HepG2 (cell line): ENCODE measurements at regions not wholly inside any gene's neighbourhood (a gene's known extent, or its start where the extent isn't known, plus 50 kb on each side); places are given as distances from the start of the nearest gene placed in this dataset.

Experiments
- CHD2 ChIP-seq: IDR thresholded peaks from 2 replicates; pipeline ENCODE4 v1.6.1; 2011; ENCODE audit warnings: low read depth, low read length, improper control_type of control experiment
- HDAC1 ChIP-seq: sonication (generic); formaldehyde crosslinking; IDR thresholded peaks from 2 replicates; pipeline ENCODE4 v1.5.1; 2020; ENCODE audit warnings: mild to moderate bottlenecking, missing genetic modification reagents
- HNF4G ChIP-seq, 2 experiments: sonication (generic) in 1 of 2; formaldehyde crosslinking in 1 of 2; IDR thresholded peaks; 2 replicates each; pipeline versions ENCODE4 v1.4.0 to v1.6.1; 2011 to 2020; ENCODE audit warnings: borderline replicate concordance in 2 of 2, low read depth in 2 of 2, mild to moderate bottlenecking in 2 of 2, low read length in 1 of 2, missing genetic modification reagents in 1 of 2, moderate library complexity in 1 of 2
- ZFP1 ChIP-seq: IDR thresholded peaks from 2 replicates; pipeline ENCODE4 v1.6.1; 2016
- ZFYVE20 ChIP-seq: sonication (generic); formaldehyde crosslinking; IDR thresholded peaks from 2 replicates; pipeline ENCODE4 v1.8.0; 2023; ENCODE audit warnings: low read depth, mild to moderate bottlenecking, moderate library complexity, missing genetic modification reagents, borderline replicate concordance
- ZNF350 ChIP-seq: sonication (generic); formaldehyde crosslinking; IDR thresholded peaks from 2 replicates; pipeline ENCODE4 v1.4.0; 2020; ENCODE audit warnings: mild to moderate bottlenecking, low read depth, missing genetic modification reagents, borderline replicate concordance
- ZNF501 ChIP-seq: sonication (generic); formaldehyde crosslinking; IDR thresholded peaks from 2 replicates; pipeline ENCODE4 v1.5.1; 2020; ENCODE audit warnings: mild to moderate bottlenecking, moderate library complexity, missing genetic modification reagents
- ZNF564 ChIP-seq: sonication (generic); formaldehyde crosslinking; IDR thresholded peaks from 2 replicates; pipeline ENCODE4 v1.8.1; 2023; ENCODE audit warnings: mild to moderate bottlenecking, missing genetic modification reagents
- ZNF570 ChIP-seq: sonication (generic); formaldehyde crosslinking; IDR thresholded peaks from 2 replicates; pipeline ENCODE4 v1.4.0; 2020; ENCODE audit warnings: mild to moderate bottlenecking, missing genetic modification reagents, borderline replicate concordance
- TF ChIP-seq, protein P1 (sequence below): sonication (generic); formaldehyde crosslinking; IDR thresholded peaks from 2 replicates; pipeline ENCODE4 v1.8.1; 2023; ENCODE audit warnings: missing genetic modification reagents, inconsistent platforms, borderline replicate concordance
- TF ChIP-seq, protein P2 (sequence below): sonication (generic); formaldehyde crosslinking; IDR thresholded peaks from 2 replicates; pipeline ENCODE4 v1.5.0; 2020; ENCODE audit warnings: missing genetic modification reagents, mild to moderate bottlenecking, borderline replicate concordance
- TF ChIP-seq, protein P3 (sequence below): sonication (generic); formaldehyde crosslinking; IDR thresholded peaks from 2 replicates; pipeline ENCODE4 v1.4.0; 2020; ENCODE audit warnings: mild to moderate bottlenecking, low read depth, missing genetic modification reagents
- TF ChIP-seq, protein P4 (sequence below): sonication (generic); formaldehyde crosslinking; IDR thresholded peaks from 2 replicates; pipeline ENCODE4 v1.4.0; 2020; ENCODE audit warnings: mild to moderate bottlenecking, missing genetic modification reagents
- TF ChIP-seq, protein P5 (sequence below), 2 experiments: sonication (generic) in 1 of 2; formaldehyde crosslinking in 1 of 2; IDR thresholded peaks; 2 replicates each; pipeline versions ENCODE4 v1.5.1 to v1.6.1; 2011 to 2020; ENCODE audit warnings: borderline replicate concordance in 1 of 2, low read depth in 1 of 2, low read length in 1 of 2, mild to moderate bottlenecking in 1 of 2, missing genetic modification reagents in 1 of 2, moderate library complexity in 1 of 2
- TF ChIP-seq, protein P6 (sequence below): sonication (generic); formaldehyde crosslinking; IDR thresholded peaks from 2 replicates; pipeline ENCODE4 v1.4.0; 2020; ENCODE audit warnings: missing genetic modification reagents

DNA sequence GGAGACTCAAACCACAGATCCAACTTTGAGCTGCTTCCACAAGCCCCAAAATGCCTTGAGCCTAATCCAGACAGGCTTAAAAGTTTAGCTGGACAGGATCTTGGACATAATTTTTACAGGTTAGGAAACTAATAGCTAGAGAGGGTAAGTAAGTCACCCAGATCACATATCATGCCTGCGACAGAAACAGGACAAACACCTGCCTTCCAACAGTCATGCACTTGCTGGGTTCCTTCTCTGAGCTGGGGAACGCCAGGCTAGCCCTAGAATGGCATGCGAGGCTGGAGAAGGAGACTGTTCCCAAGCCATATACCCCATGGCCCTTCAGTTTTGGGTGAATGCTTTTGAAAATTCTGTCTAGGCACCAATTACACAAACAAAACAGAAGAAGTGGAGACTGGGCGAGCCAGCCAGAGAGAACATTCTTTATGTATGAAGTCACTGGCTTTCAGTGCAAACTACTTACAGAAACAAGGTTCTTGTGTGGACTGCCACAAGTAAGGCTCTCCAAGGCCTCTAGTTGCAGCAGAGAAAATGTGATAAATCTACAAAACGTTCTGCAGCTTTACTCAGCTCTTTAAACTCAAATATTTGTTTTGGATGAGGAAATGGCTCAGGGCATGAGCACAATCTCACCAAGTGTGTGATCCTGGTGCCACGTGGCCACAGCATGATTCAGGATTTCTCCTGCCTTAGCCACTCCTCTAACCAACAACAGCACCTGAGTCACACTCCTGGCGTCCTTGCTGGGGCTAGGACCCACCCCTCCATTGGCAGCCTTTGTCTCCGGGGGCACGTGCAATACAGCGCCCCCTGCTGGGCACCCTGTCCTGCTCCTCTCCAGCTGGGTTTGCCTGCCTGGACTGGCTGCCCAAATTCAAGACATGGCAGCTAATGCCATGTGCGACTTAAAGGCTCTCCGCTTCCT, 73.4 kb upstream of the UBL3 start (continued):
- TF ChIP-seq ZNF350 (peak; percentile 74), ZNF564 (peak; percentile 69; the same call in 1 of the 2 replicates), ZNF501 (CRISPR knock-in tag) (peak; percentile 86), ZFP1 (CRISPR knock-in tag) (peak; percentile 87), HDAC1 (peak; percentile 81), ZFYVE20 (CRISPR knock-in tag) (no peak), CHD2 (no peak), ZNF570 (CRISPR knock-in tag) (0 out of 2 replicates have a peak, but pooled peaks have one; percentile 68), HNF4G (IDR thresholded peaks at IDR 0.05; ENCODE audit: borderline replicate concordance, low read depth, low read length) (no peak; the same call in 1 of the 2 replicates), HNF4G (CRISPR knock-in tag; IDR thresholded peaks at IDR 0.05; ENCODE audit: borderline replicate concordance, low read depth) (0 out of 2 replicates have a peak, but pooled peaks have one; percentile 26)
- TF ChIP-seq, protein P1, sequence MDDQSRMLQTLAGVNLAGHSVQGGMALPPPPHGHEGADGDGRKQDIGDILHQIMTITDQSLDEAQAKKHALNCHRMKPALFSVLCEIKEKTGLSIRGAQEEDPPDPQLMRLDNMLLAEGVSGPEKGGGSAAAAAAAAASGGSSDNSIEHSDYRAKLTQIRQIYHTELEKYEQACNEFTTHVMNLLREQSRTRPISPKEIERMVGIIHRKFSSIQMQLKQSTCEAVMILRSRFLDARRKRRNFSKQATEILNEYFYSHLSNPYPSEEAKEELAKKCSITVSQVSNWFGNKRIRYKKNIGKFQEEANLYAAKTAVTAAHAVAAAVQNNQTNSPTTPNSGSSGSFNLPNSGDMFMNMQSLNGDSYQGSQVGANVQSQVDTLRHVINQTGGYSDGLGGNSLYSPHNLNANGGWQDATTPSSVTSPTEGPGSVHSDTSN (CRISPR knock-in tag), result no peak
- TF ChIP-seq, protein P2, sequence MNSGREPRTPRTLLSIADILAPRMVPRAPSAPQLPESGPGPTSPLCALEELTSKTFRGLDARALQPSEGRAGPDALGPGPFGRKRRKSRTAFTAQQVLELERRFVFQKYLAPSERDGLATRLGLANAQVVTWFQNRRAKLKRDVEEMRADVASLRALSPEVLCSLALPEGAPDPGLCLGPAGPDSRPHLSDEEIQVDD, result no peak
- TF ChIP-seq, protein P3, sequence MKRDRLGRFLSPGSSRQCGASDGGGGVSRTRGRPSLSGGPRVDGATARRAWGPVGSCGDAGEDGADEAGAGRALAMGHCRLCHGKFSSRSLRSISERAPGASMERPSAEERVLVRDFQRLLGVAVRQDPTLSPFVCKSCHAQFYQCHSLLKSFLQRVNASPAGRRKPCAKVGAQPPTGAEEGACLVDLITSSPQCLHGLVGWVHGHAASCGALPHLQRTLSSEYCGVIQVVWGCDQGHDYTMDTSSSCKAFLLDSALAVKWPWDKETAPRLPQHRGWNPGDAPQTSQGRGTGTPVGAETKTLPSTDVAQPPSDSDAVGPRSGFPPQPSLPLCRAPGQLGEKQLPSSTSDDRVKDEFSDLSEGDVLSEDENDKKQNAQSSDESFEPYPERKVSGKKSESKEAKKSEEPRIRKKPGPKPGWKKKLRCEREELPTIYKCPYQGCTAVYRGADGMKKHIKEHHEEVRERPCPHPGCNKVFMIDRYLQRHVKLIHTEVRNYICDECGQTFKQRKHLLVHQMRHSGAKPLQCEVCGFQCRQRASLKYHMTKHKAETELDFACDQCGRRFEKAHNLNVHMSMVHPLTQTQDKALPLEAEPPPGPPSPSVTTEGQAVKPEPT (CRISPR knock-in tag), result 0 out of 2 replicates have a peak, but pooled peaks have one; percentile 37
- TF ChIP-seq, protein P4, sequence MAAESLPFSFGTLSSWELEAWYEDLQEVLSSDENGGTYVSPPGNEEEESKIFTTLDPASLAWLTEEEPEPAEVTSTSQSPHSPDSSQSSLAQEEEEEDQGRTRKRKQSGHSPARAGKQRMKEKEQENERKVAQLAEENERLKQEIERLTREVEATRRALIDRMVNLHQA (CRISPR knock-in tag), result no peak
- TF ChIP-seq, protein P5, sequence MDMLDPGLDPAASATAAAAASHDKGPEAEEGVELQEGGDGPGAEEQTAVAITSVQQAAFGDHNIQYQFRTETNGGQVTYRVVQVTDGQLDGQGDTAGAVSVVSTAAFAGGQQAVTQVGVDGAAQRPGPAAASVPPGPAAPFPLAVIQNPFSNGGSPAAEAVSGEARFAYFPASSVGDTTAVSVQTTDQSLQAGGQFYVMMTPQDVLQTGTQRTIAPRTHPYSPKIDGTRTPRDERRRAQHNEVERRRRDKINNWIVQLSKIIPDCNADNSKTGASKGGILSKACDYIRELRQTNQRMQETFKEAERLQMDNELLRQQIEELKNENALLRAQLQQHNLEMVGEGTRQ (IDR thresholded peaks at IDR 0.05; ENCODE audit: low read depth, low read length), result peak; percentile 90
- TF ChIP-seq, protein P5 (CRISPR knock-in tag; IDR thresholded peaks at IDR 0.05; ENCODE audit: borderline replicate concordance), result peak; percentile 87; the same call in 1 of the 2 replicates
- TF ChIP-seq, protein P6, sequence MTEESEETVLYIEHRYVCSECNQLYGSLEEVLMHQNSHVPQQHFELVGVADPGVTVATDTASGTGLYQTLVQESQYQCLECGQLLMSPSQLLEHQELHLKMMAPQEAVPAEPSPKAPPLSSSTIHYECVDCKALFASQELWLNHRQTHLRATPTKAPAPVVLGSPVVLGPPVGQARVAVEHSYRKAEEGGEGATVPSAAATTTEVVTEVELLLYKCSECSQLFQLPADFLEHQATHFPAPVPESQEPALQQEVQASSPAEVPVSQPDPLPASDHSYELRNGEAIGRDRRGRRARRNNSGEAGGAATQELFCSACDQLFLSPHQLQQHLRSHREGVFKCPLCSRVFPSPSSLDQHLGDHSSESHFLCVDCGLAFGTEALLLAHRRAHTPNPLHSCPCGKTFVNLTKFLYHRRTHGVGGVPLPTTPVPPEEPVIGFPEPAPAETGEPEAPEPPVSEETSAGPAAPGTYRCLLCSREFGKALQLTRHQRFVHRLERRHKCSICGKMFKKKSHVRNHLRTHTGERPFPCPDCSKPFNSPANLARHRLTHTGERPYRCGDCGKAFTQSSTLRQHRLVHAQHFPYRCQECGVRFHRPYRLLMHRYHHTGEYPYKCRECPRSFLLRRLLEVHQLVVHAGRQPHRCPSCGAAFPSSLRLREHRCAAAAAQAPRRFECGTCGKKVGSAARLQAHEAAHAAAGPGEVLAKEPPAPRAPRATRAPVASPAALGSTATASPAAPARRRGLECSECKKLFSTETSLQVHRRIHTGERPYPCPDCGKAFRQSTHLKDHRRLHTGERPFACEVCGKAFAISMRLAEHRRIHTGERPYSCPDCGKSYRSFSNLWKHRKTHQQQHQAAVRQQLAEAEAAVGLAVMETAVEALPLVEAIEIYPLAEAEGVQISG (CRISPR knock-in tag), result peak; percentile 77
